GM19438 (cell line): ENCODE measurements at regions not wholly inside any gene's neighbourhood (a gene's known extent, or its start where the extent isn't known, plus 50 kb on each side); places are given as distances from the start of the nearest gene placed in this dataset.
"Not testable (repeated sequence)": the region's sequence is repeated elsewhere in the genome, so short reads cannot be mapped to it uniquely, and the experiment has no call there.

ENCODE experiments used
- ATAC-seq: cut with Tn5 transposase; IDR thresholded peaks from one replicate; pipeline ENCODE4 v1.9.1; 2021; ENCODE audit warnings: low read depth; ENCODE audit not compliant: unreplicated experiment

DNA sequence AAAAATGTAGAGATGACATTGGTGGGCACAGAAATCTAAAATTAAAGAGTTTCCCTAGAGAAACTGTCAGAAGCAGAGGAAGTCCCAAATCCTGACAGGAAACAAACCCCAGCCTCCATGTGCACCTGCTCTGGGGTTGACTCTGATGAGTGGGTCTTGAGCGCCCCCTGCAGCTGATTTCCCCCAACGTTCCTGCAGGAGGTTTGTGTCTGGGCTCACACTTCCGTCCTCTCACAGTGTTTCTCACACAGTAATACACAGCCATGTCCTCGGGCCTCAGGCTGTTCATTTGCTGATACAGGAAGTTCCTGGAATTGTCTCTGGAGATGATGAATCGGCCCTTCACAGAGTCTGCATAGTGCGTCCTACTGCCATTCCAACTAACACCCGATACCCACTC is 670.1 kb downstream of the TMEM121 start:
- ATAC-seq, result not testable (repeated sequence)

DNA sequence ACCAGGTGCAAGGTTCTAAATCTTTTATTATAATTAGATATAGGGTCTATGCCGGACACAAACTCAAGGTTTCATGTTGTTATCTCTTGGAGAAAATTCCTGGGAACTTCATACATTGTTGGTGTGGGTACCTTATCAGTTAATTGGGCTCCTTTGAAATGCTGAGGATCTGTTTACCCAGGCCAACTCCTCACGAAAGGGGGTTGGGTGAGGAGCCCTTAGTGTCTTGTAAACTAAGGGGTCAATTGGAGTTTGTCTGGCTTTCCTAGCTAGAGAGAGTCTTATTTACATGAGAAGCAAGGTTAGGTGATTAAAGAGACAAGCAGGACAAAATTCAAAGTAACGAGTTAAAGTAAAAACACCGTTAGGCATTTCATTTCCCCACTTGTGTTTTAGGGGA is 670.9 kb downstream of the TMEM121 start:
- ATAC-seq, result not testable (repeated sequence)

- ATAC-seq, result no peak
These were observed 672.7 kb downstream of the TMEM121 start for GRCh38 chr14:106199097-106199496.

DNA sequence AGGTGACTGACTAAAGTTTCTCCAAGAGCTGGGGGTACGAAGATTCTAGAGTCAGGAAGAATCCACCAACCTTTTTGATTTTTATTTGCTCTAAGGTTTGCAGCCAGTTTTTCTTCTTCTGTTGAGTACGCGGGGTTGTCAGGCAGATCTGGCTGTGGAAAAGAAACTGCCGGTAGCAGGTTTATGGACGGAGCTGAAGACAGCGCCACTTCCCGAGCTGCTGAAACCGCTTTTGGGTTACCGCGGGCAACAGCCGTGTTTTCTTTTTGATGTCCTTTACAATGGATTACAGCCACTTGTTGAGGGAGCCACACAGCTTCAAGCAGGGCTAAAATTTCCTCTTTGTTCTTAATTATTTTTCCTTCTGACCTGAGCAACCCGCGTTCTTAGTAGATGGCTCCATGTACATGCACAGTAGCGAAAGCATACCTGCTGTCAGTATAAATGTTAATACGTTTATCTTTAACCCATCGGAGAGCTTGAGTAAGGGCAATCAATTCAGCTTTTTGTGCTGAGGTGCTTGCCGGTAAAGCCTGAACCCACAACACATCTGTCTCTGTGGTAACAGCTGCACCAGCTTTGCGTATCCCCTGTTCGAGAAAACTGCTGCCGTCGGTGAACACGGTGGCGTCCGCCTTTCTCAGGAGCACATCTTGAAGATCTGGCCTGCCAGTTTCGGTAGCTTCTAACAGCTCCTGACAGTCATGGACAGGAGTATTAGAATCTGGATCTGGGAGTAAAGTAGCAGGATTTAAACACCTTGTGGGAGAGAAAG is 674.3 kb downstream of the TMEM121 start:
- ATAC-seq, result no peak

DNA sequence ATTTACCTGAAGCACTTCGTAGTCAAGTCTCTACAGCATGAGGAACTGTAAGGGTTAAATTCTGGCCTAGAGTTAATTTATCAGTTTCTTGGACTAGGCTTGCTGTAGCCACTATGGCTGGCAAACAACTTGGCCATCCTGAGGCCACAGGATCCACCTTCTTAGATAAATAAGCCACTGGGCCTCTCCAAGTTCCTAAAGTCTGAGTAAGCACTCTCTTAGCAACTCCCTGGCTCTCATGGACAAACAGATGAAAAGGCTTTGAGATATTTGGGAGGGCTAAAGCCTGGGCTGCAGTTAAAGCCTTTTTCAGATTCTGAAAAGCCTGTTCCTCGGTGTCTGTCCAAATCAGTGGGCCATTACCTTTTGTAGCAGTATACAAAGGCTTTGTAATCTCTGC is 675.0 kb downstream of the TMEM121 start:
- ATAC-seq, result no peak

DNA sequence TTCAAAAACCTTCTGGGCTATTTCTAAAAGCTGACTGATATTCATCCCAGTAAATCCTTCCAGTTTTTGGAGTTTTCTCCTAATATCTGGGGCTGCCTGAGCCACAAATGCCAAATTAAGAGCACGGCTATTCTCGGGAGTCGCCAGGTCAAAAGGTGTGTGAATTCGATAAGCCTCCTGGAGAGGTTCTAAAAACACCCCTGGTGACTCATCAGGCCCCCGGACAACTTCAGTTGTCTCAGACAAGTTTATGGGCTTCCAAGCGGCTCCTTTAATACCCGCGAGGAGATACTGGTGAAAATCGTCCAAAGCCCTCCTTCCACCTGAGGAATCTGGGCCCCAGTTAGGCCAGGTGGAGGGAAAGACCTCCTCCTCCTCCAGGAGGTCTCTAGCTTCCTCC is 677.1 kb downstream of the TMEM121 start:
- no peak for ATAC-seq

DNA sequence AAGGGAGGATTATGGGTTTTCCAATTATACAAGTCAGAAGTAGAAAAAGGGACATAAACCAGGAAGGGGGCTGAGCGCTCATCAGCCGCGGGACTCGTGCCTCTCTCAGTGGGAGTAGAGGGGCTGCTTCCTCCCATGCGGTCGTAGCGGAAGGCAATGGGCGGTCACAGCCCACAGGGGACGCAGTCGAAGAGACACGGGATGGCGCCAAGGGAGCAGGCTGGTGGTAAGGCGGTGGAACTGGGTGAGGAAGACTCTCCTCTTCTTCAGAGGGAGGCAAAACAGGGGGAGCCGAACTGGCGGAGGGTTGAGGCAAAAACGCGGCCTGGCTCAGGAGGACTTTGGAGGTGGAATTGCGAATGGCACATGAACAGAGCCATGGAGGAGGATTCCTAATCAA is 677.7 kb downstream of the TMEM121 start:
- no peak for ATAC-seq

DNA sequence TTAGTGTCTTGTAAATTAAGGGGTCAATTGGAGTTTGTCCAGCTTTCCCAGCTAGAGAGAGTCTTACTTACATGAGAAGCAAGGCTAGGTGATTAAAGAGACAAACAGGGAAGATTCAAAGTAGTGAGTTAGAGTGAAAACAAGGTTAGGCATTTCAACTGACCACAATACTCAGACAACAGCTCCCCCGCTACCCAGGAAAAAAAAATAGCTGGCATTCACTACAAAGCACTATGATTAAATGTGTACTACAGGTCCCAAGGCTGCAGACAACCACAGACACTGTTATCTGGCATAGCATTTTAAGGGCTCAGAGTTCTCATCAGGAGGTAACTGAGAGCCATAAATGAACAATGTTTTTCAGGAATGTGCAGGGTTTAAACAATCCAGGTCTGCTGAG is 680.9 kb downstream of the TMEM121 start:
- no peak for ATAC-seq

DNA sequence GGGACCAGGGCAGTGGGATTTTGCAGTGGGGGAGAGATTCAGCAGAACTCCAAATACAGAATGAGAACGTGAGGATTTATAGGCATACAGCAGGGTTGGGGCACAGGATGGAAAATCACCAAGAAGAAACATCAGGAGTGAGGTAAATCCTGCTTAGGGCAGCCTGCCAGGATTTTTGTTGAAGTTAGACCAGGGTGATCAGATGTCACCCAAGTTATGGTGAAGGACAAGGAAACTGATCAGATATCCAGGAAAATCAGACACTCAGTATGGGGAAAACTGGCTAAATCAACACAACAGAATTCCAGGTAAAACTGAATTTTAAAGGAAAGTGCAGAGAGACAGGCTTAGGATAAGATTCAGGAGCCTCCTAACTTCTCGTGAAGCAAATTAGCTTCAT is 682.4 kb downstream of the TMEM121 start:
- ATAC-seq, result no peak

- no peak for ATAC-seq
These were observed 683.4 kb downstream of the TMEM121 start for GRCh38 chr14:106209755-106210154.

- ATAC-seq, result no peak
These were observed 684.3 kb downstream of the TMEM121 start for GRCh38 chr14:106210650-106211049.

DNA sequence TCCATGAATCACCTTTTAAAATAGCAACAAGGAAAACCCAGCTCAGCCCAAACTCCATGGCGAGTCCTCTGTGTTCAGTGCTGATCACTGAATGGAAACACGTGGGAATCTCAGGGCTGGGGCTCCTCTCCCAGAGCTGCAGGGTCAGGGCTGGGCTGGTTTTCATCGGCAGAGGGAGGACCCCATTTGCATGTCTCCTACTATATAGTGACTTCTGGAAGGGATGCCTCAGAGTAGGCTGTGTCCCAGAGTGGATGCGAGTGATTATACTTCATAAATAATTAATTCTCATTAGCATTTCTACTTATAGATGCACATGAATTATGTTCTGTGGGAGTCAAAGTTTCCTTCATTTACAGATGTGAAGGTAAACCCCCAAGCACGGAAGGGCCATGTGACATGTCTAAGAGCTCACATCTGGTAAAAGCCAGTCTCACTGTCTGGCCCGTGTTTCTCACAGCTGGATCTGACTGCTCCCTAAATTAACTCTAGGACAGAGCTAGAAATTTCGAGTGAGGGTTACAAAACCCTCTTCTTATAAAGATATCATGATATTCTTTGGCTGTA is 685.0 kb downstream of the TMEM121 start:
- no peak for ATAC-seq

- ATAC-seq, result no peak
These were observed 688.8 kb downstream of the TMEM121 start for GRCh38 chr14:106215229-106215628.

DNA sequence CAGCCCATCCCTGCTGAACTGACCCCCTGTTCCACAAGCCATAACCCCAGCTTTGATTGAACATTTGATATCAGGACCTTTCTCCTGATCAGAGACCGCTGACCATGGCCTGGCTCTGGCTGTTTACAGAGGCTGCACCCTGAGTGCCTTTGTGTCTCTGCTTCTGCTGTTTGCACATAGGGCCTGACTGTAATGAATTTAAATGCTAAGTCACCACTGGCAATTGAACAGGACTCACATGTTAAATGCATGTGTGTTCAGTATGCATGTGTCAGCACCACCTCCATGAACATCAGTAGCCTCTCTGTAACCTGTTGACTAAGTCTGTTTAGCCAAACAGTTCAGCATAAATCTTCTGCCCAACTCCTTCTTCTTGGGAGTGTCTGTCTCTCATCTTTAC is 690.3 kb downstream of the TMEM121 start:
- no peak for ATAC-seq

DNA sequence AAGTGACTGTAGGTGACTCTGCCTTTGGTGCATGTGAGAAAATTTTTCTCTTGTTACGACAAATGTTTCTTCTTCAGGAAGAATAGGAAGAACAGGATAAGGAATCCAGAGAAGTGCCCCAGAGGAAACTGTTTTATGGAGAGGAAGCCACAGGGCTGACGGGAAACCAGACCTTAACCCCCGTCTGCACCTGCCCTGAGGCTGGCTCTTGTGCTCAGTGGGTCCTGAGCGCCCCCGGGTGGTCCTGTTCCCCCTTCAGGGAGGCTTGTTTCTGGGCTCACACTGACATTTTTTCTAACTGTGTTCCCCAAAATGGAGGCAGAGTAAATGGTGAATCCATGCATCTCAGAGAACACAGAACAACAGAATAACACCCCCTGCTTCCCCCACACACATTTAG is 691.8 kb downstream of the TMEM121 start:
- no peak for ATAC-seq

- no peak for ATAC-seq
These were observed 695.9 kb downstream of the TMEM121 start for GRCh38 chr14:106222311-106222710.

- no peak for ATAC-seq
These were observed 696.3 kb downstream of the TMEM121 start for GRCh38 chr14:106222731-106223130.

DNA sequence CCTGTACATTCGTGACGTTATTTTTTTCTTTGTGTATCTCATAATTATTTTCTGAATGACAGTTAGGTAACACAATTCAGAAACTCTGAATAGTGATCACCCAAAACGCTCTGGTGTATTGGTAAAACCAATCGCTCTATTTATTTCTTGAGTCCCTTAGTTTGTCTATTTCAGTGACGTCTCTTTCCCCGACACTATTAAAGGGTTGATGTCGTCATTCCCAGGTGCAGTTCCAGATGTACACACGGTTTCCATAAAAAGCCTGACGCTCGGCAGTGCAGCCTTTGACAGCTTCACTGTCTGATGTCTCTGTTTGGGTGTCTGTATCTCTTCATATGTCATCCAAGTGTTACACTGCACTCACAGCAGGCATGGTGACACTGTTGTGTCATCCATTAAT is 701.4 kb downstream of the TMEM121 start:
- ATAC-seq, result no peak

DNA sequence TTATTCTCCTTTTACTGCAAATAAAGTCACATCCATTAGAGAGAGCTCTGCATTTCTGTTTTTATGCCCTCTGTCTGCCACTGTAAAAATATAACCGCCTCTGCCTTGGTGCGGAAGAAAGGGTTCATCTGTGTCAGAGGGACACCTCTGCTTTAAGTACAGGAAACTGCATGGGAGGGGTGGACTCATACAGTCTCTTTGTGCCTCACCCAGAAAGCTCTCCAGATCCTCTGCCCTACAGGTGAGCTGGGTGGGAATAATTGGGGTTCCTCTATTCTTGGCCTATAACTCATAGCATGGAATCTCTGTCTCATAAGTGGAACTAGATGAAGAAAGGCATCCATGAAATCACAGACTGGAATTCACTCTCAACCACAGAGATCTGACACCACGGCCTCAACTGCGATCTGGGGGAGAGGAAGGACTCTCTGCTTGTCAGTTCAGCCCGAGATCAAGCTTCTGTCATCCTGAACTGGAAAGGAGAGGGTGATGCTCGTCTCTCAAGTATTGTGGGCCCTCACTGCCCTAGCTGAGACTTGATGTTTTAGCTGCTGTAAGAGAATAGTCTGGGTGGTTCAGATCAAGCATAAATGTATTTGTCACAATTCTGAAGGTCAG is 702.3 kb downstream of the TMEM121 start:
- ATAC-seq, result no peak

DNA sequence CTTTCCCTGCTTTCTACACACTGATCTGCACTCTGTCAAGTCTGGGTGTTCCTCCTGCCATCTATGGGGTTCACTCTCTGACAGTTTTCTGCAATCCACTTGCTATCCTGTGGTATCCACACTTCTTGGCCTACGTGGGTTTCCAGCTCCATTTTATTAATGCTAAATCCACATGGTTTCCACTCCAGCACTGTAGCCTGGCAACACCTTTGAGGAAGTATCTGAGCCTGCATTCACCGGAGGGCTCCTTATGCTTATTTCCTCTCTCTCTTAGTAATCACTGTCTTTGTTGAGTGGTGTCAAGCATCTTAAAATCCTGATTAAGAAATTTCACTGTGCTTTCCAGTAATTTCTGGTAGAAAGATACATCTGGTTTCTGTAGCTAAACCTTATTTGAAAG is 703.7 kb downstream of the TMEM121 start:
- ATAC-seq, result no peak

DNA sequence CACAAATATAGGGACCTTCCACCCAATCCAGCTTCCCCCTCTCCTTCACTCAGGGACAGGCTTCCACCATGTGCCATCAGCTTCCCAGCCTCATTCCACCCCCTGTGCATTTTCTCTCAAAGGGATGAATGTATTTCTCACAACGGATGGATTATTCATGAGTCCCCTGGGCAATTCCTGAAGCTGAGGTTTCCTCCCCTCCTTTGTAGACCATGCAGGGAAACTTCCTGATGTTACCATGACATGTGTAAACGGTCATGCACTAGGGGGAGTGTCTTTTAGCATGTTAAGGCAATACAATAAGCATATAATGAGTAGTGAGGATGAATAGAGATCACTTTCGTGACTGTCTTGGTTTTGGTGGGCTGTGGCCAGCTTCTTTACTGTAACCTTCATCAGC is 706.8 kb downstream of the TMEM121 start:
- not testable (repeated sequence) for ATAC-seq
